ENCODE measurements at regions not wholly inside any gene's neighbourhood (a gene's known extent, or its start where the extent isn't known, plus 50 kb on each side); places are given as distances from the start of the nearest gene placed in this dataset.

GRCh38 chr1:30511106-30511505 is 212.3 kb downstream of the MATN1 start:
- TF ChIP-seq TCF4 (CRISPR knock-in tag; IDR thresholded peaks at IDR 0.05; ENCODE audit: borderline replicate concordance) (no peak), ARNTL (CRISPR knock-in tag; IDR thresholded peaks at IDR 0.05; ENCODE audit: borderline replicate concordance, low read depth) (no peak), CREB5 (CRISPR knock-in tag; IDR thresholded peaks at IDR 0.05; ENCODE audit: low read depth) (no peak), TOX (CRISPR knock-in tag; IDR thresholded peaks at IDR 0.05; ENCODE audit: borderline replicate concordance) (no peak), PATZ1 (CRISPR knock-in tag; IDR thresholded peaks at IDR 0.05; ENCODE audit: borderline replicate concordance) (no peak), ZC3H10 (CRISPR knock-in tag; IDR thresholded peaks at IDR 0.05) (no peak), ZFP3 (CRISPR knock-in tag; IDR thresholded peaks at IDR 0.05) (no peak), SNAI2 (CRISPR knock-in tag; IDR thresholded peaks at IDR 0.05) (no peak), CSDC2 (CRISPR knock-in tag; IDR thresholded peaks at IDR 0.05) (no peak), ZNF70 (CRISPR knock-in tag; IDR thresholded peaks at IDR 0.05) (no peak), ZNF8 (CRISPR knock-in tag; IDR thresholded peaks at IDR 0.05) (no peak), GLIS3 (CRISPR knock-in tag; IDR thresholded peaks at IDR 0.05) (no peak), PPARA (CRISPR knock-in tag; IDR thresholded peaks at IDR 0.05; ENCODE audit: borderline replicate concordance) (no peak)
- TF ChIP-seq, protein P1, sequence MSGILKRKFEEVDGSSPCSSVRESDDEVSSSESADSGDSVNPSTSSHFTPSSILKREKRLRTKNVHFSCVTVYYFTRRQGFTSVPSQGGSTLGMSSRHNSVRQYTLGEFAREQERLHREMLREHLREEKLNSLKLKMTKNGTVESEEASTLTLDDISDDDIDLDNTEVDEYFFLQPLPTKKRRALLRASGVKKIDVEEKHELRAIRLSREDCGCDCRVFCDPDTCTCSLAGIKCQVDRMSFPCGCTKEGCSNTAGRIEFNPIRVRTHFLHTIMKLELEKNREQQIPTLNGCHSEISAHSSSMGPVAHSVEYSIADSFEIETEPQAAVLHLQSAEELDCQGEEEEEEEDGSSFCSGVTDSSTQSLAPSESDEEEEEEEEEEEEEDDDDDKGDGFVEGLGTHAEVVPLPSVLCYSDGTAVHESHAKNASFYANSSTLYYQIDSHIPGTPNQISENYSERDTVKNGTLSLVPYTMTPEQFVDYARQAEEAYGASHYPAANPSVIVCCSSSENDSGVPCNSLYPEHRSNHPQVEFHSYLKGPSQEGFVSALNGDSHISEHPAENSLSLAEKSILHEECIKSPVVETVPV (CRISPR knock-in tag; IDR thresholded peaks at IDR 0.05): no peak
